Esophagus squamous epithelium (tissue), 4 donors: ENCODE measurements at regions not wholly inside any gene's neighbourhood (a gene's known extent, or its start where the extent isn't known, plus 50 kb on each side); places are given as distances from the start of the nearest gene placed in this dataset.

ENCODE experiments used
- POLR2A ChIP-seq, 4 donors: fragments of 450-650 bp; IDR thresholded peaks; one replicate each; pipeline ENCODE4 v1.6.1; 2017; ENCODE audit warnings: antibody characterized with exemption in 4 of 4, mild to moderate bottlenecking in 4 of 4, moderate library complexity in 3 of 4
- TF ChIP-seq, protein P1 (sequence below), 6 experiments: fragments of 450-650 bp in 4 of 6; fragments of 200-600 bp in 2 of 6; sonication (generic) in 2 of 6; IDR thresholded peaks; one replicate each; pipeline ENCODE4 v1.5.1; 2016 to 2019; ENCODE audit warnings: antibody characterized with exemption in 6 of 6, mild to moderate bottlenecking in 4 of 6, moderate library complexity in 4 of 6

DNA sequence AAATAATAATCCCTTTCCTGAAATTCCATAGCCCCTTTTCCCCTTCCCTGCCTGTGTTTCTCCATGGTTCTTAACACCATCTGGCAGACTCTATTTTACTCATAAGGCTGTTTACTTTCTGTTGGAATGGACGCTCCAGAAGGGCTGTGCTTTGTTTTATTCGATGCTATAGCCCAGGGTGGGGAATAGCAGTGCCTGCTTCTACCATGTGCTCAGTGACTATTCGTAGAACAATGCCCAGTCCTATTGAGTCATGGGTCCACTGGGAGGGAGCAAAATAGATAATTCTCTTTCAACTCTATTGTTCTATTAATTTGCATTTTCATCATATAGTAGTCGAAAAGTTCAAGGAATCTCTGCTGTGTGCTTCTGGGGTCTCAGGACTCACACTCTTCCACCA, 565.1 kb downstream of the C6orf118 start:
- TF ChIP-seq, protein P1, sequence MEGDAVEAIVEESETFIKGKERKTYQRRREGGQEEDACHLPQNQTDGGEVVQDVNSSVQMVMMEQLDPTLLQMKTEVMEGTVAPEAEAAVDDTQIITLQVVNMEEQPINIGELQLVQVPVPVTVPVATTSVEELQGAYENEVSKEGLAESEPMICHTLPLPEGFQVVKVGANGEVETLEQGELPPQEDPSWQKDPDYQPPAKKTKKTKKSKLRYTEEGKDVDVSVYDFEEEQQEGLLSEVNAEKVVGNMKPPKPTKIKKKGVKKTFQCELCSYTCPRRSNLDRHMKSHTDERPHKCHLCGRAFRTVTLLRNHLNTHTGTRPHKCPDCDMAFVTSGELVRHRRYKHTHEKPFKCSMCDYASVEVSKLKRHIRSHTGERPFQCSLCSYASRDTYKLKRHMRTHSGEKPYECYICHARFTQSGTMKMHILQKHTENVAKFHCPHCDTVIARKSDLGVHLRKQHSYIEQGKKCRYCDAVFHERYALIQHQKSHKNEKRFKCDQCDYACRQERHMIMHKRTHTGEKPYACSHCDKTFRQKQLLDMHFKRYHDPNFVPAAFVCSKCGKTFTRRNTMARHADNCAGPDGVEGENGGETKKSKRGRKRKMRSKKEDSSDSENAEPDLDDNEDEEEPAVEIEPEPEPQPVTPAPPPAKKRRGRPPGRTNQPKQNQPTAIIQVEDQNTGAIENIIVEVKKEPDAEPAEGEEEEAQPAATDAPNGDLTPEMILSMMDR (IDR thresholded peaks at IDR 0.05), result no peak
- TF ChIP-seq POLR2A (IDR thresholded peaks at IDR 0.05), result no peak
